Epithelial cell of esophagus (primary cell): ENCODE measurements at regions not wholly inside any gene's neighbourhood (a gene's known extent, or its start where the extent isn't known, plus 50 kb on each side); places are given as distances from the start of the nearest gene placed in this dataset.

Experiments used
- DNase-seq: peaks from one replicate; pipeline ENCODE4 v3.0.0; 2010; ENCODE audit warnings: low read depth
- H3K4me3 ChIP-seq: 2 replicates; pipeline ENCODE4 v1.5.1; 2011; ENCODE audit warnings: mild to moderate bottlenecking, low read length, control low read depth
- TF ChIP-seq, protein P1 (sequence below): IDR thresholded peaks from 2 replicates; pipeline ENCODE4 v1.5.1; 2011; ENCODE audit warnings: low read depth, mild to moderate bottlenecking, low read length, control low read depth, inconsistent platforms; ENCODE audit not compliant: insufficient read depth; ENCODE audit errors: missing control alignments

GRCh38 chr18:79625924-79626561 is 53.6 kb upstream of the CTDP1 start:
- TF ChIP-seq, protein P1, sequence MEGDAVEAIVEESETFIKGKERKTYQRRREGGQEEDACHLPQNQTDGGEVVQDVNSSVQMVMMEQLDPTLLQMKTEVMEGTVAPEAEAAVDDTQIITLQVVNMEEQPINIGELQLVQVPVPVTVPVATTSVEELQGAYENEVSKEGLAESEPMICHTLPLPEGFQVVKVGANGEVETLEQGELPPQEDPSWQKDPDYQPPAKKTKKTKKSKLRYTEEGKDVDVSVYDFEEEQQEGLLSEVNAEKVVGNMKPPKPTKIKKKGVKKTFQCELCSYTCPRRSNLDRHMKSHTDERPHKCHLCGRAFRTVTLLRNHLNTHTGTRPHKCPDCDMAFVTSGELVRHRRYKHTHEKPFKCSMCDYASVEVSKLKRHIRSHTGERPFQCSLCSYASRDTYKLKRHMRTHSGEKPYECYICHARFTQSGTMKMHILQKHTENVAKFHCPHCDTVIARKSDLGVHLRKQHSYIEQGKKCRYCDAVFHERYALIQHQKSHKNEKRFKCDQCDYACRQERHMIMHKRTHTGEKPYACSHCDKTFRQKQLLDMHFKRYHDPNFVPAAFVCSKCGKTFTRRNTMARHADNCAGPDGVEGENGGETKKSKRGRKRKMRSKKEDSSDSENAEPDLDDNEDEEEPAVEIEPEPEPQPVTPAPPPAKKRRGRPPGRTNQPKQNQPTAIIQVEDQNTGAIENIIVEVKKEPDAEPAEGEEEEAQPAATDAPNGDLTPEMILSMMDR, result no peak
- no peak for DNase-seq
- H3K4me3 ChIP-seq, result no peak overlapping the region

GRCh38 chr18:79626905-79627749 is 52.5 kb upstream of the CTDP1 start:
- no peak overlapping the region for H3K4me3 ChIP-seq
- no peak for DNase-seq
- TF ChIP-seq, protein P1, result no peak

DNA sequence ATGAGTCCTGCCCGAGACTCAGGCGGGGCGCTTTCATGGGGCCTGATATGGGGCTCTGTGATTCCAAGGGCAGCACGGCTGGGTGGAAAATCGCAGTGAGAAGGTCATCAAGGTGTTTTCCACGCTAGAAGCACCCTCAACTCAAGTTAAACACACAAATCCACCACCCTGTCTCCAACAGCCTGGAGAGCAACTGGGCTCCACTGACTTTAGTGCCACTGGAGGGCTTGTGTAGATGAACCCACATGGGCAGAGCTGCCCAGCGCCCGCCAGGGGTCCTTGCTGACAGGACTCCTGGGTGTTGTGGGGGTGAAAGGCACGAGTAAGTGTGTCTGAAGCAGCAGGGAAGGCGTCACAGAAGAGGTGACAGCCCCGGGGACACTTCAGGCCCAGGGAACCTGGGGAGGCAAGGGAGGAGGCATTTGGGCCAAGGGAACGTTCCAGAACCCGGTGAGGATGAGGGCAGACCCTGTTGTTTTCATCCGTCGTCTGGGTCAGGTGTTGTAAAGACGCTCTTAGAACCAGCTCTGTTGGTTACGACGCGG is 51.8 kb upstream of the CTDP1 start:
- no peak for DNase-seq
- TF ChIP-seq, protein P1, result no peak
- no peak overlapping the region for H3K4me3 ChIP-seq

- no peak overlapping the region for H3K4me3 ChIP-seq
- no peak for DNase-seq
- TF ChIP-seq, protein P1, result no peak
Measured at GRCh38 chr18:79628416-79629248, 51.0 kb upstream of the CTDP1 start.

DNA sequence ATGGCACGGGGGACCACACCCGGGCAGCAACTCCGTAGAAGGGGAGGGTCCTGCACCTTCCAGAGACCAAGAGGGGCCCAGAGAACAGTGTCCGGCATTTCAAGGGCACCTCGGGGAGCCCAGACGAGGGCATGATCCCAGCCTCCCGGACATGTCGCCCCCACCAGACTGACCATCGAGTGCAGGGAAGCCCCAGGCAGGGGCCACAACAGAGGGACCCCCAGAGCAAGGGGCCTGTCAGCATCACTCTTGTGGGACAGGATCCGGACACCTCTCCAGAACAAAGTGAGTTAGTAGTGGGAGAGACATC is 50.4 kb upstream of the CTDP1 start:
- TF ChIP-seq, protein P1, result no peak
- no peak overlapping the region for H3K4me3 ChIP-seq
- no peak for DNase-seq

DNA sequence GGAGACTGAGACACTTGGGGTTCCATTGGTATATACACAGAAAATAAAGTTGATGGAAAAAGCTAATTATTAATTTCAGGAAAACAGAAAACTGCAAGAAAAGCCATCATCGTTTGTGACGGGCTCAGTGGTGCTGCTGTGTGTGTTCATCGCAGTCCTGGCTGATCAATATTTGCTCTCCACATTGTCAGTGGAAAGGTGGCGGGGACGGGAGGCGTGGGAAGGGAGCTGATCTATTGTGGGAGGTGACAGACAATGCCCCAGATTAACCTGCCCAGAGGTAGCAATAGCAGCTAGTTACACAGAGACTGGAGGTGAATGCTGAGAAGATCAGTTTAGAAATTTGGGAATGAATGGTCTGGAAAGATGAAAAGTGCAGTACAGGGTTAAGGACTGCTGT is 50.0 kb upstream of the CTDP1 start:
- TF ChIP-seq, protein P1, result no peak
- DNase-seq, result no peak

More for the DNA sequence above, 50.0 kb upstream of the CTDP1 start:
- no peak overlapping the region for H3K4me3 ChIP-seq
